GM19455 (cell line): ENCODE measurements at regions not wholly inside any gene's neighbourhood (a gene's known extent, or its start where the extent isn't known, plus 50 kb on each side); places are given as distances from the start of the nearest gene placed in this dataset.
"Not testable (repeated sequence)": the region's sequence is repeated elsewhere in the genome, so short reads cannot be mapped to it uniquely, and the experiment has no call there.

Source experiments
- ATAC-seq: cut with Tn5 transposase; IDR thresholded peaks from one replicate; pipeline ENCODE4 v1.9.1; 2021; ENCODE audit not compliant: unreplicated experiment

DNA sequence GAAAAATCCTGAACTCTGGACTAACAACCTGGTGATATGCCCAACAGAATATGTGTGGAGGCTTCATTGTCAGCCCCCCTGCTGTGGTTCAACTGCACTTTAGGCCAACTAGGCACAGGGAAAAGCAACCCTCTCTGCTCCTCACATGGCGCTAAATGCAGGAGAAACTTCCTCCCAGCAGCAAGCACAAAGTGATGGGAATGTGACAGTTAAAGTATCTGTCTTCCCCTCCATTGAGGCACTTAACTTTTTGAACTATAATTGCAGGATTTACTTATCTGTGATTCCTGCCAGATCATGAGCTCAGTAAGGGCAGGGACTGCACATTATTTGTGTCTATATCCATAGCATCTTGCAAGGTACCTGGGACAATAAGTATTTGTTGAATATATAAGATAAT, 981.2 kb upstream of the KLHL29 start:
- no peak for ATAC-seq

DNA sequence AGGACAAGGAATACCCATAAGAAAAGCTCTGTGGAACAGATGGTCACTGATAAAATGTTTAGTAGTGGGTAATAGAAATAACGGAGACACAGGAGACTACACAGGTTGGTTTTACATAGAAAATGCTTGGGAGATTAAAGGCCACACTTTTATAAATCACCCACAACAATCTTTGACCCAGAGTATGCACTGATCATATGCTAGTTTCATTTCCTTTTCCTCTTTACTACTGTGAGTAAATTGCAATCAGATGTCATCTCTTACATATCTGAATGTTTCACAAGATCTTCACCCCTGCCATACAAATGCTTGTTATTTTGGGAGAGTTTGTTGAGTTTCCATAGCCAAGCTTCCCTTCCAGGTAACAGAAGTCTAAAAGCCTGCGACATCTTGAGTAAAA, 978.4 kb upstream of the KLHL29 start:
- ATAC-seq: no peak

DNA sequence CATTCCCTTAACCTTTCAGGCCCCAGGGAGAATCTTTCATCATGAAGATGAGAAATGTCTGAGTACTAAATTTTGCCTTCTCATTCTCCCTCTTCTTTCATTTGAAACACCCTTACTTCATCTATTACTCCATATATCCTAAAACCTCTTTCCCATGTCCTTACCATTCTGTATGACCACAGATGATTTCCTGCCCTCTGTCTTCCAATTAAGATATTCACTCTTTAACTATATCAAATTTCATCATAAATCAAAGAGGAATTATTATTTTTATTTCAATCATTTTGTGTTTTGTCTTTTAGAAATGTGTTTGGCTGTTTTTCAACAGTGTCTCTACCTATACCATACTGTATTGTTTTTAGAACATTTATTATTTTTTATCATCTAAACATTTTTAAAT, 964.9 kb upstream of the KLHL29 start:
- no peak for ATAC-seq

DNA sequence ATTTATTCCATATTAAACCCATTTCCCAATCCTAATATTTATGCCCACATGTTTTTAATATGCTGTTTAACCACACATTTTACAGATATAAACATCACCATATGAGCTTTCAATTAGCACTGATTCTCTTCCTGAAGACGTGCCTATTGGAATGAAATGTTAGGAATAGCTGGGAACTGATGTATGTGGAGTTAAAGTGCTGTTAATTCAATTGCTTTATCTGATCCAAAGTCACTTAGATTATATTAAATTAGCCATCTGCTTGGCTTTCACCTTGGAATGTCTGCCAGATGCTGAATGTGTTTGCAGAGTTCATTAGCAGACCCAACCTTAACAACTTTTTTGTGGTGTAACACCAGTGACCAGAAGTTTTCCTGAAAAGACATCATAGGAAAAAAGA, 942.9 kb upstream of the KLHL29 start:
- no peak for ATAC-seq

DNA sequence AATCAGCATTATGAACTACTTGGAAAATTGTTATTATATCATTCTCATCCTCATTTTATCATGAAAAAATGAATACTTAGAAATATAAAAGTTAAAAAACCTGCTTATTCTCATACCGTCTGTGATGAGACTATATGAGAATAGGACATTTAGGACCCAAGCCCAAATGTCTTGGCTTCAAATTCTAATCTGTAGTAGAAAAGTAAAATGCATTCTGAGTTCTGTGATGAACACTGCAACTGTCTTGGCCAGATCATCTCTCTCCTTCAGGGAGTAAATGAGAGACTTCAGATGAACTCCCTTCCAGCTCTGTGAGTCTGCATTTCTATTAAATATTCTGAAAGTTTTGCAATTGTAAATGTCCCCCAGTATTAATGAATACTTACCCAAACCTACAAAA, 940.7 kb upstream of the KLHL29 start:
- no peak for ATAC-seq

DNA sequence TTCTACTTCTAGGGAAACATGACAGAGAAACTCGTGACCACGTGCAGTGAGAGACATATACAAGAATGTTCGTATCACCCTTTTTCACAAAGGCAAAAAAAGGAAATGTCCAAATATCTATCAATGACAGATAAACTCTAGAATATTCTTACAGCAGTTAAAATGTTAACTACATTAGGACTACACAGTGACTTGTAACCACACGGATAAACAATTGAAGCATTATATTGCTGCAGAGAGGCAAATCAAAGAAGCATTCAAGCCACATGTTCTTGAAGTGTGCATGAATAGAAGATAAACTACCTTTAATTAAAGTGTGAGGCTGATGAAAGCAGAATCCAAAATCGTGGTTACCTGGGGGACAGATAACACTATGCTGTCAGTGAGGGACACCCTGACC, 935.3 kb upstream of the KLHL29 start:
- no peak for ATAC-seq

DNA sequence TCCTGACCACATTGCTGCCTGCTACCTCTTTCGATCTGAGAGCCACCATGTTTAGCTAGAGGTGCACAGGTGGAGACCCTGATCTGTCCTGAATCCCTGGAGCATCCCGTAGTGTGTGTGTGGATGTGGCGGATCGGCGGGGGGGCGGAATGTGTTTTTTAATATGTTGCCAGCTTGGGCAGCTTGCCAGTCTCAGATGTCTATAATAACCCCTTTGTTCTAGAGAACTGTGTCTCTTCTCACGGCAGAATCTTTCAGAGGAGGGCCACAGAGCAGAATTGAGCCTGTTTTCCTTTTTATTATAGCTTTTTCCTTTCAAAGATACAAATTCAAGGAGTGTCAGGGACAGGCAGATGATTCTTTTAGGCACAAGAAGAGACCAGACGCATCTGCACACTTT, 934.1 kb upstream of the KLHL29 start:
- ATAC-seq: no peak

DNA sequence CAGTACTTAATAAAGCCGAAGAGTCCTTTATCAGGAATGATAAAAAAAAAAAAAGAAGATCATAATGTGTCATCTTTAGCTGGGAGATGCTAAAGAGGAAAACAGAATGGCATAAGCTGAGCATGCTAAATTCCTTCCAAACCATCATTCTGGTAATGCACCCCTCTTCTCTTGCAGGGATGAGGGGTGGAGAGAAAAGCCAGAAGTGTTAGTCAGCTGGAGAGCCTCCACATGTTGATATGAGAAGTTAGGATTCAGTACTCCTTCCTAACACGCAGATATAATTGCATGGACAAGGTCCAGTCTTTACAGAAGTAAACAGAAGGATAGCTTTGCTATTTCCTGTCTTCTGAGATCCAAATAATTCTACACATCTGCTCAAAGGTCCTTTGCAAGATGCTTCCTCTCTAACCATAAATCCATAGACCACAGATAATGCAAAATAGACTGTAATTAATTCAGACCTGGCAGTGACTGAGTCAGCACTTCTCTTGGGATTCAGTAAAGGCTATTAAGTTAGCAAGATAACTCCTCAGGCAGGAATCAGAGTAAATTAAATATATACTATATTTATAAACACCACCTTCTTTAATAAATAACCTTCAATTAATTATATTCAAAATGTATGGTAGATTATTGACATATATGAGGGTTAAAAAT, 930.0 kb upstream of the KLHL29 start:
- ATAC-seq: no peak

DNA sequence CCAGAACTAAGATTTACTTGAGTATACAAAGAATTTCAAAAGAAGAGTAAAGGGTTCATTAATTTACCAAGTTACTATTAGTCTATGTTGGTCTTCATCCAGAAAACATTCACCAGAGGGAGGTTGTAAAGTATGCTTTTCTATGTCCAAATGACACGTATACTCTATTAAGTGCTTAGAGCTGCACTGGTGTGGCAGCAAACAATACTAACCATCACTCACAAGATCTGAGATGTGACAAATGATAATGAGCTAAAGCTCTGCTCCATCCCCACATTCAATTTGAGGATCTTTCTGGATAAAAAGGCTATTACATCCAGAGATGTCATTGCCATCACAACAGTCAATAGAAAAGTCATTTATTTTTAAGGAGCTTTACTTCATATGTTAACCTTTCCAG, 926.5 kb upstream of the KLHL29 start:
- ATAC-seq: no peak

DNA sequence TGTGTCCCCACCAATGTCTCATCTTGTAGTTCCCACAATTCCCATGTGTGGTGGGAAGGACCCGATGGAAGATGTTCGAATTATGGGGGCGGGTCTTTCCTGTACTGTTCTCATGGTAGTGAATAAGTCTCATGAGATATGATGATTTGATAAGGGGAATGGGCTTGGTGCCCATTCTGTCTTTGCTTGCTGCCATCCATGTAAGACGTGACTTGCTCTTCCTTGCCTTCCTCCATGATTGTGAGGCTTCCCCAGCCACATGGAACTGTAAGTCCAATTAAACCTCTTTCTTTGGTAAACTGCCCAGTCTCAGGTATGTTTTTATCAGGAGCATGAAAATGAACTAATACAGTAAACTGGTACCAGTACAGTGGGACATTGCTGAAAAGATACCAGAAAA, 909.9 kb upstream of the KLHL29 start:
- not testable (repeated sequence) for ATAC-seq

DNA sequence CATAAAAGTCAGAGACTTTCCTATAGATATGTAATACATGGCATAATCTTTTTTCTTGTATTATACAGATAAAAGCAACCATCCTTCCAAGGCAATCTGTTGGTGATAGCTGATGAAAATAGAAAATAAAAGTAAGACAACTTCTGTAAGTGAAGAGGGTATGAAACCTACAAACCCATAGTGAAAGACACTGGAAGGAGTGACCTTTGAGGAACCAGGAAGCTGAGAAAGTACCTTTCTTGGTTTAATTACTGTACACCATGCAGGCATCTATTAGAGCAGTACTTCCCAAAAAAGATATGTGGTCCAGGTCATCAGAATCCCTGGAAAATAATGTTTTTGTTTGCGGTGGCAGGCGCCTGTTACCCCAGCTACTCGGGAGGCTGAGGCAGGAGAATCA, 906.6 kb upstream of the KLHL29 start:
- no peak for ATAC-seq

DNA sequence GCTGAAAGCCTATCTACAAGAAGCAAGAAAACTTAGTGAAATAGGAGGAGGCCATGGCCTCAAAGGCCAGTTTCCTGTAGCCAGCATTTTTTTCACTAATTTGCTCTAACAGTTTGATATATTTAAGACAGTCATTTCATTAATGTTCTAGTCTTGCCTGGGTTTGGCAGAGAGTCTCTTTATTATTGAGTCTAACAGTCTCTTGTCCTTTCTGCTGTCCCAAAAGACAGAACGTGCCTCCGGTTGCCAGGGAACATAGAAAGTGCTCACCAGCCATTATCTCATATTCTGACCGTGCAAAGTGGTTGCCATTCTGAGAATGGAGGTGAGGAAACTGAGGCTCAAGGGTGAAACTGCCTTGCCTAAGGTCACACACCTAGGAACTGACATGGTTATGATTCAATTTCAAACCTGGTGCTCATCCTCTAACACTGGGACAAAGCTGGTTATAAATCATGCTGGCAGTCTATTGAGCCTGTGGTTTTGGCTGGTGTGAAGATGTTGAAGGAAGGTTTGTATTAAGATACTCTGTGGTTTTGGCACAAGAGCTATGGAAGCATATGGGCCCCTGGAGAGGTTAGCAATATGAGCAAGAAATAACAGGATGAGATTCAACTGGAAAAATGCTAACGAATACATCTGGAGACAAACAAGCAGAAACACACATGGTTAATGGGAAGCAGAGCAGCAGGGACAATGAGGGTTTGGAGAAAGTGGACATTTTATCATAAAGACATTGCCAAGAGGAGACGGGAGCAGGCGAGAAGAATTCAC, 903.3 kb upstream of the KLHL29 start:
- no peak for ATAC-seq

DNA sequence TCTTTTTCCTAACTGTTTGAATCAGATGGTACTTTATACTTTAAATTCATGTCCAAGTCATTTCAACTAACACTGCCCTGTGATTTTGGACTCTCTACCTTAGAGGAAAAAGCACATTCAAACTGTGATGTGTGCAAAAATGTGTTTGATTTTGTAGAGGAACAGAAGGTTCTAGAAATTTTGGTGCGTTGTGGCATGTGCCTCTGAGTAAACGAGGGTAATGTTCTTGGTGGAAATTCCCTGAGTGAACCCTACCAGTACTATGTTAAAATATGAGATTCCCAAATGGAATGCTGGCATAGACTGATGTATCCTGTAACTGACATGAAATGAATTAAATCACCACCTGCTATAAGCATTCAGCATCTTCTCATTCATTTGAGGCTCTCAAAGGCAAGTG, 901.9 kb upstream of the KLHL29 start:
- ATAC-seq: no peak

DNA sequence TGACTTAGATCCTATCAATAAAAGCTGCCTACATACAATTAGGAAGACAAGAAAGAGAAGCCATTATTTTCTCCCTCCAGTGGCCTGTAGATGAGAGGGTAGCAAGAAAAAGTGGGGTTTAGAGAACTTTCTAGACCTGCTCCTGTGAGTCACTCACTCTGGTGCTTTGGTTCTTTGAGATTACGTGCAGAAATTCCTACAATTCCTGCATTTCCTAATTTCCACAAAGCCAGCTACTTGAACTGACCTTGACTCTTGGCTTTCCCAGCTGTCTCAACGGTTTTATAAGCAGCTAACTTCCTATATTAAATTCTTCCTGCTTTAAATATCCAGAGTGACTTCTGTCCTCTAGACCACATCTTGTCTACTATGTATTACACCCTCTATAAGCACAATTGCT, 899.5 kb upstream of the KLHL29 start:
- ATAC-seq: no peak

DNA sequence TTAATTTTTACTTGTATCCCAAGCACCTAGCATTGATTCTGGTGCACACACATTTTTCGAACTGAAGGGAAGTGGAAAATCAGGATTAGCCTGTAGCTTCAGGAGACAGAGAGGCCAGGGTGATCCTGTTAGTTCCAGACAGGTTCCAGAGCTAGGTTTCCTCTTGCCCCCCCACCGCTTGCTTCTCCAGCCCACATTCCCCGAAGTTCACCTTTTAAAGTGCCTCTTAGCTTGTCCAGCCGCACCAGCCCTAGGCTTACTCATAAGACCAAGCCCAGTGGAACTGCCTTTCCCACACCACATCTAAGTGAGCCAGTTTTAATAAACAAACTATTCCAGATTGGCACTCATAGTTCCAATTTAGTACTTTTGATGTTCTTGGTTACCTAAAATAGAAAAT, 898.6 kb upstream of the KLHL29 start:
- ATAC-seq: no peak

DNA sequence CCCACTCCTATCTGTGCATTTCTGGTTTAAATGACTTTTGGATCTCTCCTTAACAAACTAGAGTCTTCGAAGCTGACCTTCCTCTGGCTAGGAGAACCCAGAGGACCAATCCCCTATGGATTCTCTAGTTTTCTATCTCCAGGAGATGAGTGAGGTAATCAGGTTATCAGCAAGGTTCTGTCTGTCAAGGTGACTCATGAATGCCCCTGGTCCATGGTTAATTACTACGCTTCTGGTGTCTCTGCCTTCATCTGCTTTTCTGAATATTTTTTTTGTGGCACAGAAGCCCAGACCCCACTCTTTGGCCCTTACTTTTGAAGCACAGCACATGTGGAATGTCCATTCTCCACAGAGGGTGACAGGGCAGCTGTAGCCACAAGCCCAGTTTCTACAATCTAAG, 897.9 kb upstream of the KLHL29 start:
- ATAC-seq: no peak

DNA sequence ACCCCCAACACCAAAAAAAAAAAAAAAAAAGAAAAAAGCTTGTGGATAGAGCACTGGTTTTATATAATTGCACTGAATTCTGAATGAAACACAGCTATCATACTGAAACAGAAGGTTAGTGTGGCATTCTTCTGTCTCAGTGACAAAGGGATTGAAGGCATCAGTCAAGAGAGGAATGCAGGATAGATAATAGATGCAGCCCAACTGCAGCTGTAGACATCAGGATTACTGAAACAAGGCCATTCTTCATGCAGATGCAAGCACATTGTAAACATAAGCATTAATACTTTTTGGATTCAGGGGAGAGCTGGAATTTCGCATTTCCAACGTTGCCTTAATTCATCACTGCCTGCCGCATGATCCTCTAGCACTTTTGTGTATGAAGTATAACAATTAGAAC, 897.4 kb upstream of the KLHL29 start:
- ATAC-seq: no peak

DNA sequence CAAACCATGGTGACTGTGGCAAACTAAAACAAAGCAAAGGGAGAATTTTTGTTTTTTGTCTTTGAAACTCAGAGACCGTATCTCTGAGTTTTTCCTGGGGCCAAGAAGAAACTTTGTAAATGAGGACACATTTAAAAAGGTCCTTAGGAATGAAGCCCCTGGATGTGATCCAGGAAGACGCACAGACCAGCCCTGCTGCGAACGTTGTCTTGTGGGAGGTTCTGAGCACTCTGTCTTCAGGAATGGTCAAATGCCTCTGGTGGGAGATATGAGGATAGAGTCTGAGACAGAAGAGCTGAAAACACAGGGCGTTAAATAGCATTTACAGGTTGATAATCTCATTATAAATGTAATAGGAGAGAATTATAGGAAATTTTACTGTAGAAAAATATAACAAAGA, 893.5 kb upstream of the KLHL29 start:
- ATAC-seq: no peak

DNA sequence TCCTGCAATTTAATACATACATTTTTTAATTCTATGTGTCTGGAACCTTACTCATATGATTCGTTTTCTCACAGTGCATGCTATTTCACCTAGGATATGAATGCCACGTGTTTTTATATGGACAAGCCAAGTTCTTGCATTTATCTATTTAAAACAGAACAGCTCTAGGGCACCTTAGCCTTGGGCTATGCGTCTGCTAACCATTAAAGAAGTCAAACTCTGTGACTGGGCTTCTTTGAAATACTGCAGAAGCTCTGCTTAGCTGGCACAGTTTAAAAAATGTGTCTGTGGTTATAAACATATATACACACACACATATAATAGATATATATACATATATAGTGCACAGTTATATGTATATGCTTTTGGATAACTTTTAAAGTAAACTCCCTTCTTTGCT, 890.8 kb upstream of the KLHL29 start:
- ATAC-seq: no peak

DNA sequence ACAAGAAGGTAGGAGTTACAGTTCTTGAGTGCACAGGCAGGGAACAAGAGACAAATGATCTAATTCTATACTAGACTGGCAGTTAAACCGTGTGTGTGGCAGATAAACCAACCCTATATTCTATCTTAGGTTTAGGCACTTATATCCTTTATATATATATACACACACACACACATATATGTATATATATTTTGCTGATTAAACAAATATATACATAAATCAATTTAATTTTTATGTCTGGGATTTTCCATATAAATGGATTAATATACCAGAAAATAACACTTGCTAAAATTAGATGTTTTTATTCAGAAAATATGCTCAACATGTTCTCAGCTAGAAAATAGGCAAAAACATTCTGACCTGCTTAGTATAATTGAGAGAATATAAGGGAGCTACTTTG, 887.9 kb upstream of the KLHL29 start:
- ATAC-seq: no peak

DNA sequence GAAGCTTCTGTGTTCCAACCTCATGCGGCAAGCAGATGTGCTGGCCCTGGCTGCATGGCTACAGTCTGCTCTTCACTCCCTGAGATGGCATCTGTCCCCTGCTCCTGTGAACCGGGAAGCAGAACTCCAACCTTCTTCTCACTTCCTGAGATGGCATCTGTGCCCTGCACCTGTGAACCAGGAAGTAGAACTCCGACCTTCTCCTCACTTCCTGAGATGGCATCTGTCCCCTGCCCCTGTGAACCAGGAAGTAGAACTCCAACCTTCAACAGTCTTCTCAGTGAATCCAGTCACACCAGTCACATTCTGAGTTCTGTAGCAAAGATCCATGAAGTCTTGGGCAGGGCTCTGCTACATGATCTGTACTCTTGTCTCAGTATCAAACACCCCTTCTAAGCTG, 887.2 kb upstream of the KLHL29 start:
- ATAC-seq: no peak

DNA sequence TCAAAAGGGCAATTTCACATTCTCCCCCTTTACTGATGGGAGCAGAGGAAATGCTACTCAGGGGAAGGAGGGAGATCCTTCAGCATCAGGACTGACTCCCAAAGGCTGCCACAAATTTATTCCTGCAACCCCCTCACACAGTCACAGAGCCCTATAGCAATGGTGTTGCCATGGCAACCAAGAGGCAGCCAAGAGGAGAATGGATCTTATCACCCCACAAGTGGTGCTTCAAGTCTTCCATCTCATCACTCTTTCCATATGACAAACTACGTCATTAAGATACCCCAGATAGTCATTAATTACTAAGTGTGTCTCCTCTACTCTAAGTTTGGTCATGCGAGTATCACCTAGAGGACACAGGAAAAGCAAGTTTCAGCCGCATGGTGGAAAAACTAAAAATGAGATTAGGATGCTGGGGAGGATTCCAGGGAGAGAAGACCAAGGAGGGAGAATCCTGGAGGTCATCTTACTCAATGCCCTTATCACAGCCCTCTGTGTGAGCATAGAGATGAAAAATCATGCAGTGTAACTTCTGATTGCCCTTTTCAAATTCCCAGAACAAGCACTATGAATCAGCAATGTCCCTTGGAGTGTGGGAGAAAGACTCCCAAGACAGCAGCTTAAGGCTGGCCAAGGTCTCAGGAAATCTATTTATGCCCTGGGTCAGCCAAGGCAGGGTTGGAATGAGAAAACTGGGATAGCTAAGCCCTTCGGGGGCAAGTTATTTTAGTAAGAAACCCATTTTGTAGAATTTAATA, 885.7 kb upstream of the KLHL29 start:
- no peak for ATAC-seq
